GM18505 (cell line): ENCODE measurements at regions not wholly inside any gene's neighbourhood (a gene's known extent, or its start where the extent isn't known, plus 50 kb on each side); places are given as distances from the start of the nearest gene placed in this dataset.
"Not testable (repeated sequence)": the region's sequence is repeated elsewhere in the genome, so short reads cannot be mapped to it uniquely, and the experiment has no call there.

Experiments used
- ATAC-seq: cut with Tn5 transposase; IDR thresholded peaks from one replicate; pipeline ENCODE4 v1.9.1; 2021; ENCODE audit not compliant: unreplicated experiment
- POLR2A ChIP-seq: IDR thresholded peaks from 4 replicates; pipeline ENCODE4 v1.6.1; 2011; ENCODE audit warnings: borderline replicate concordance; ENCODE audit not compliant: insufficient read depth, insufficient read length; ENCODE audit errors: extremely low read depth

DNA sequence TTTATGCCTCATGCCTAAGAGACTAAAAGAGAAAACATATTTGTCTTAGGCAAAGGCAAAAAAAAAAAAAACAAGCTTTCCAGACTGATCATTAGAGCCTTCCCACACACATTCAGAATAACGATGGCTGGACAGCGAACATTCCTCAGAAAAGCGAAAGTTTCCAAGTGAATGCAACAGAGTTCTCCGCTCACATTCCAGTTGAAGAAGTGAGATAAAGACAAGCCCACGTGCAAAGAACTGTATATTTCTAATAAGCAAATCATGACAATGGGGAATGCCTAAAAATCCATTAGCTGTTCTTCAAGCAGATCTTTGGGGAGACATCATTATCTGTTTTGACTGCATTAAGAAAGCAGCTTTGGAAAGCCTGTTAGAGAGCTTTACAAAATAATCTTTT is 347.9 kb downstream of the METTL4 start:
- no peak for TF ChIP-seq POLR2A
- ATAC-seq, result no peak

DNA sequence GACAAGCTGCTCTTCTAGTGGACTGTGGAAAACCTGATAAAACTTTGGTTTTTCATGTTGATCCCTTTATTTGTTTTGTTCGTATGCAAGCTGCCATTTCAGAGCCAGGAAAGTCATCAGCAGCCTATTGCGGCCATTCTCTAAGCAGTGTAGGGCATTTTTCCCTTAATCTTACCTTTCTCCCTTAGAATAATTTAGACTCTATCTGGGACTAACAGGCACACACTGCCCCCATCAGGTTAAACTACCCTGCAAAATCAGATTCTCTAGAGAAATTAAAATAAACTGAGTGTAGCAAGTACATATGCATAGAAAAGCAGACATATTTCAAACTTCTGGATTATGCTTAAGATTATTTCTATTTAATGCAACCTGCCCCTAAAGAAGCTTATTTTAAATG is 347.5 kb downstream of the METTL4 start:
- ATAC-seq, result no peak
- TF ChIP-seq POLR2A, result no peak

GRCh38 chr18:2236232-2236631 is 335.1 kb downstream of the METTL4 start:
- no peak for ATAC-seq
- no peak for TF ChIP-seq POLR2A

DNA sequence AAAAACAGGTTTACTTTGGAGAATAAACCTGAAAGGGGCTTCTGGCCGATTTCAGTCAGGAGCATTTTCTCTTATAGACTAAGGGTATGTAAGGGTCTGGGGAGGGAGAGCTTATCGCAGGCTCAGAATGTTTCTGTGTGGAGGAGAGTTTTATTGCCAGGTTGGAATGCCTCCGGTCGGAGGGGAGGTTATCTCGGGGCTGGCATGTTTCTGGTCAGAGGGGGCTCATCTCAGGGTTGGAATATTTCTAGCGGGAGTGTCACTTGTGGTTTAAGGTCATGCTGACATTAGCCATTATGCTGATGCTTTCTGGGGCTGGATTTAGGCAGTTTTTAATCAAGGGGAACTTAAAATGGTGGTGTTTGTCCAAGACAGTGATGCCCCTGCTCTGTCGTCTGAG is 333.6 kb downstream of the METTL4 start:
- ATAC-seq, result no peak
- TF ChIP-seq POLR2A, result no peak

GRCh38 chr18:2240311-2240705 is 331.0 kb downstream of the METTL4 start:
- ATAC-seq, result no peak
- TF ChIP-seq POLR2A, result no peak

DNA sequence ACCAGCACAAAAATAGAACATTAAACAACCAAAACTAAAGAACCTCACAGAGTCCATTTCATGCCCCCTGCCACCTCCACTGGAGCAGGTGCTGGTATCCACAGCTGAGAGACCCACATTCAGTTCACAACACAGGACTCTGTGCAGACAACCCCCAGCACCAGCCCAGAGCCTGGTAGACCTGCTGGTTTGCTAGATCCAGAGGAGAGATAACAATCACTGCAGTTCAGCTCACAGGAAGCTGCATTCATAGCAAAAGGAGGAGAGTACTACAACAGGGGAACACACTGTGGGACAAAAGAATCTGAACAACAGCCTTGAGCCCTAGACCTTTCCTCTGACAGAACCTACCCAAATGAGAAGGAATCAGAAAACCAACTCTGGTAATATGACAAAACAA is 326.7 kb downstream of the METTL4 start:
- TF ChIP-seq POLR2A, result no peak
- no peak for ATAC-seq

DNA sequence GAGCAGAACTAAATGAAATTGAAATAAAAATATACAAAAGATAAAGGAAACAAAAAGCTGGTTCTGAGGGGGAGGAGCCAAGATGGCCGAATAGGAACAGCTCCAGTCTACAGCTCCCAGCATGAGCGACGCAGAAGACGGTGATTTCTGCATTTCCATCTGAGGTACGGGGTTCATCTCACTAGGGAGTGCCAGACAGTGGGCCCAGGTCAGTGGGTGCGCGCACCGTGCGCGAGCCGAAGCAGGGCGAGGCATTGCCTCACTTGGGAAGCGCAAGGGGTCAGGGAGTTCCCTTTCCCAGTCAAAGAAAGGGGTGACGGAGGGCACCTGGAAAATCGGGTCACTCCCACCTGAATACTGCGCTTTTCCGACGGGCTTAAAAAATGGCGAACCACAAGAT is 324.2 kb downstream of the METTL4 start:
- ATAC-seq, result not testable (repeated sequence)

GRCh38 chr18:2254977-2255376 is 316.3 kb downstream of the METTL4 start:
- no peak for TF ChIP-seq POLR2A
- ATAC-seq, result no peak

DNA sequence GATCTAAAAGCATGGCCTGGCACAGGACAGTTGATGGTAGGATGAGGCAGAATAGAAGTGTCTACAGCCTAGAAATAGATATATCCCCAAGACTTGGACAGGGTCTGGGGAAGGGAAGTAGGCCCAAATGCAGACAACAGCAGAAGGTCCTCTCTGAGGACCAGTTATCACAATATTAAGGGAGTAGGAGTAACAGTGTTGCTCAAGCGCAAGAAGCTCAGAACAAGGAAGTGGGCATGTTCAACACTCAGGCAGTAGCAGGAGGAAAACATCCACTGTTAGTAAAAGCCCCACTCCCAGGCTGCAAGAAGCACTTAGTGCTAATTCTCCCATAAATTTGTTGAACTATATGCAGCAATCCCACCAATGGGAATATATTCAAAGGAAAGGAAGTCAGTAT is 314.7 kb downstream of the METTL4 start:
- ATAC-seq, result no peak

DNA sequence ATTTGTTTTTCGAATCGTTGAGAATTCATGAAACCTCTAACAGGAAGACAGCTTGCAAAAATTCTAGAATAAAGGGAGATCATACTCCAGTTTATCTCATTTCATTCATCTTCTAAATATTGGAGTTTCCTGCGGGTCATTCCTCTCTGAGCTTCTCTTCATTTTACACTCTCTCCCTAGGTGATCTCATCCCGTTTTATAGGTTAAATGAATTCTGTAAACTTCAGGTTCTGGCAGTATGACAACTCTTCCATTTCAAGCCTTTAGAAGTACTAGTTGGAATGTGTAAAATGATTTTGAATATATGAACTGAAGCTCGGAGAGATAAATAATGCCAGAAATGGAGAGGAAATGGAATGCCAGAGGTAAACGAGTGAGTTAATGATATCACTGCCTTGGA is 312.4 kb downstream of the METTL4 start:
- no peak for ATAC-seq
- no peak for TF ChIP-seq POLR2A

More for the DNA sequence above, 314.7 kb downstream of the METTL4 start:
- TF ChIP-seq POLR2A, result no peak

- TF ChIP-seq POLR2A, result no peak
- ATAC-seq, result no peak
Measured at GRCh38 chr18:2263303-2263890, 307.9 kb downstream of the METTL4 start.

DNA sequence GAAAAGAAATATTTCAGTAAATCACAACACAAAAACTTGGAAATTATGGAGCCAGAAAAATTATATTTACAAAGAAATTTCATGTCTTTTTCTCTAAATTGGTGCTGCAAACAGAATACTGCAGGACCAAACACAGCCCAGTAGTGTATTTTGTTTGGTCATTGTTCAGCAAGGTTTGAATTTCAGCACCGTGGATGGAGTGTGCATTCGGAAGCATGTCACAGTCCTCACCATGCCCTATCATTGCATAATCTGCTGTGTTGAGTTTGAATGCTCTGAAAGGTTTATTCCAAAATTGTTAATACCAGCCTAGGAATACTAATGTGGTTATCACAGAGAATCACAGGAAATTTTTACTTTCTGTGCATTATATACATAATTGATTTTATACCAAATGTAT is 296.7 kb downstream of the METTL4 start:
- no peak for ATAC-seq
- no peak for TF ChIP-seq POLR2A

DNA sequence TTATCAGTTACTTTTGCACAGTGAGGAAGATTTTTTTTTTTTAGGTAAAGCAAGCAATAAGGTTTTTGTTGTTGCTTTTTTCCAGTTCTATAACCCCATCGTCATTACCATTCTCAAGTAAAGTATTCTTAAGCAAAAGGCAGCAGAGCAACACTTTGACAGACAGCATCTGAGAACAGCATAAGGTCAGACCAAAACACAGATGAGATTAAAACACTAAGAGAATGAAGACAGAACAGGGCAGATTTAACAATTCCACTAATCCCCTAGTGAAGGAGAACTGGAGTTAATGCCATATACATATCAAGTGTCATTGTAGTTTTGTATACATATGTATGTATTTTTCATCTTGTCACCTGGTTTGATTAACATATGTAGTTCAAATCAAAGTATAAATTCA is 290.2 kb downstream of the METTL4 start:
- no peak for TF ChIP-seq POLR2A
- ATAC-seq, result no peak

DNA sequence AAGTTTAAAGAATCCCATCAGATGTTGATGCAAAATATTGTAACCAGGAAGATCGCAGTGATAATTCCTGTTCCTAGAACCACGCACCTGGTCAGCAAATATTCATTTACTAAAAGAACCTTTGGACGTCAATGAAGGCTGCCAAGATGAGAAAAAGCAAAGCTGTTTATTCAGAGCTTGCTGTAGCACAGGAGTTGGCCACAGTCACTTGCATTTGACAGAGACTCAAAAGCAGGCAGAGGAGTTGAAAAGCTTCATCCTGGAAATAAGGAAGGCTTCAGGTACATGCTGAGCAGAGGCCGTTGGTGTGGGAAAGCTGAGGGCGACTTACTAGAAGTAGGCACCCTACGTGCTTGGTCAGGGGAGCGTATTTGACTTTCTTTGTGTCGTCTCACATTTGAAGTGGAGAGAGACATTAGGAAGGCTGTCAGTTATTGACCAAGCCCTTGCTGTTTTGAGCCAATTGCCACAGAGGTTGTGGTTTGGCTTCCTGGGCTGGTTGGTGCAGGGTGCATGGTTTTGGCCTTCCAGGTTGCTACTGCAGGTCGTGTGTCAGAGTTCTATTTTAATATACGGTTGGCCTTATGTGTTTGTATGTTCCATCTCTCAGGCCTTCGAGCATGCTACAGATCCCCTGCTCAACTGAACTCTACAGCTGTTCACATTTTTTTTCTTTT is 289.6 kb downstream of the METTL4 start:
- no peak for TF ChIP-seq POLR2A
- no peak for ATAC-seq
